Mesenchymal stem cell (in vitro differentiated cells and primary cell): ENCODE measurements at regions not wholly inside any gene's neighbourhood (a gene's known extent, or its start where the extent isn't known, plus 50 kb on each side); places are given as distances from the start of the nearest gene placed in this dataset. TPM values are rescaled to one million over a fixed set of nuclear protein-coding genes. Genes with fewer than 3 reads are reported as not detected.

Experiments
- DNase-seq: peaks from one replicate; pipeline ENCODE4 v3.0.0-alpha.2; 2013
- H2AFZ ChIP-seq: one replicate; pipeline ENCODE4 v1.6.1; 2013; ENCODE audit warnings: low read depth, mild to moderate bottlenecking, control low read depth, inconsistent platforms, low read length, moderate library complexity
- H2AK5ac ChIP-seq: 2 replicates; pipeline ENCODE4 v1.6.1; 2013; ENCODE audit warnings: low read length, moderate library complexity, mild to moderate bottlenecking, inconsistent platforms; ENCODE audit not compliant: severe bottlenecking
- H2BK120ac ChIP-seq: one replicate; pipeline ENCODE4 v1.6.1; 2013; ENCODE audit warnings: low read depth, mild to moderate bottlenecking, inconsistent platforms, low read length, moderate library complexity
- H2BK12ac ChIP-seq, 2 experiments: one replicate each; pipeline ENCODE4 v1.6.1; 2013; ENCODE audit warnings: inconsistent platforms in 2 of 2, low read length in 2 of 2, mild to moderate bottlenecking in 2 of 2, moderate library complexity in 2 of 2, control low read depth in 1 of 2
- H2BK15ac ChIP-seq: one replicate; pipeline ENCODE4 v1.6.1; 2013; ENCODE audit warnings: mild to moderate bottlenecking, low read depth, inconsistent platforms; ENCODE audit not compliant: poor library complexity, severe bottlenecking
- H2BK5ac ChIP-seq: 2 replicates; pipeline ENCODE4 v1.6.1; 2013; ENCODE audit warnings: low read depth, mild to moderate bottlenecking, low read length, control low read depth, inconsistent platforms; ENCODE audit not compliant: poor library complexity, severe bottlenecking
- H3K14ac ChIP-seq, 2 experiments: one replicate each; pipeline ENCODE4 v1.6.1; 2013; ENCODE audit warnings: inconsistent platforms in 2 of 2, low read length in 2 of 2, control low read depth in 1 of 2, mild to moderate bottlenecking in 1 of 2, moderate library complexity in 1 of 2
- H3K18ac ChIP-seq, 2 experiments: one replicate each; pipeline ENCODE4 v1.6.1; 2013; ENCODE audit warnings: inconsistent platforms in 2 of 2, low read length in 2 of 2, control low read depth in 1 of 2, low read depth in 1 of 2, mild to moderate bottlenecking in 1 of 2
- H3K23ac ChIP-seq, 2 experiments: one replicate each; pipeline ENCODE4 v1.6.1; 2013; ENCODE audit warnings: inconsistent platforms in 2 of 2, low read length in 2 of 2, mild to moderate bottlenecking in 2 of 2, moderate library complexity in 2 of 2, control low read depth in 1 of 2
- H3K27ac ChIP-seq: 2 replicates; pipeline ENCODE4 v1.5.1; 2013; ENCODE audit warnings: mild to moderate bottlenecking, moderate library complexity, low read length, control low read depth, inconsistent platforms; ENCODE audit not compliant: poor library complexity, severe bottlenecking
- H3K27me3 ChIP-seq, 2 experiments: 2 replicates each; pipeline versions ENCODE4 v1.6.1 to v1.7.0; 2013; ENCODE audit warnings: low read length in 2 of 2, mild to moderate bottlenecking in 2 of 2, moderate library complexity in 2 of 2, control low read depth in 1 of 2, inconsistent platforms in 1 of 2; ENCODE audit not compliant: control insufficient read depth in 1 of 2, insufficient read depth in 1 of 2
- H3K36me3 ChIP-seq, 2 experiments: 2 replicates each; pipeline versions ENCODE4 v1.6.1 to v1.7.0; 2013; ENCODE audit warnings: low read length in 2 of 2, control low read depth in 1 of 2, inconsistent platforms in 1 of 2, low read depth in 1 of 2, mild to moderate bottlenecking in 1 of 2; ENCODE audit not compliant: insufficient read depth in 2 of 2, control insufficient read depth in 1 of 2
- H3K4ac ChIP-seq, 2 experiments: one replicate each; pipeline ENCODE4 v1.6.1; 2013; ENCODE audit warnings: inconsistent platforms in 2 of 2, low read length in 2 of 2, mild to moderate bottlenecking in 2 of 2, moderate library complexity in 2 of 2, control low read depth in 1 of 2, low read depth in 1 of 2
- H3K4me1 ChIP-seq: 2 replicates; pipeline ENCODE4 v1.6.1; 2013; ENCODE audit warnings: low read depth, low read length, control low read depth; ENCODE audit not compliant: control insufficient read depth, insufficient read depth
- H3K4me2 ChIP-seq: 2 replicates; pipeline ENCODE4 v1.6.1; 2013; ENCODE audit warnings: low read length, mild to moderate bottlenecking, inconsistent platforms; ENCODE audit not compliant: poor library complexity, severe bottlenecking
- H3K4me3 ChIP-seq, 2 experiments: 2 replicates each; pipeline versions ENCODE4 v1.5.1 to v1.7.0; 2013; ENCODE audit warnings: low read length in 2 of 2, mild to moderate bottlenecking in 2 of 2, control low read depth in 1 of 2, low read depth in 1 of 2; ENCODE audit not compliant: insufficient read depth in 1 of 2
- H3K79me1 ChIP-seq: replicated peaks from 2 replicates; pipeline ENCODE4 v1.6.1; 2013; ENCODE audit warnings: mild to moderate bottlenecking, control low read depth, low read length, inconsistent platforms; ENCODE audit not compliant: poor library complexity, severe bottlenecking
- H3K9ac ChIP-seq: 2 replicates; pipeline ENCODE4 v1.7.0; 2013; ENCODE audit warnings: mild to moderate bottlenecking, low read length, moderate library complexity
- H3K9me3 ChIP-seq: 2 replicates; pipeline ENCODE4 v1.7.0; 2013; ENCODE audit warnings: mild to moderate bottlenecking, low read length; ENCODE audit not compliant: control insufficient read depth
- H4K8ac ChIP-seq: one replicate; pipeline ENCODE4 v1.6.1; 2013; ENCODE audit warnings: inconsistent platforms, mild to moderate bottlenecking, low read length, moderate library complexity
- H4K91ac ChIP-seq: one replicate; pipeline ENCODE4 v1.6.1; 2013; ENCODE audit warnings: mild to moderate bottlenecking, low read length, inconsistent platforms
- WGBS: methylation state at CpG from one replicate; pipeline ENCODE4 v1.1.7; 2013; ENCODE audit warnings: mixed read lengths; 5-methylcytosine and 5-hydroxymethylcytosine counted together
- small RNA-seq: library from polyadenylated mRNA; stranded (forward); fragments of <200 nt; extraction: miRNeasy Mini kit (QIAGEN cat#:217004); gene quantifications from one replicate; pipeline ENCODE3, GENCODE V24; 2013; ENCODE audit warnings: low read depth

DNA sequence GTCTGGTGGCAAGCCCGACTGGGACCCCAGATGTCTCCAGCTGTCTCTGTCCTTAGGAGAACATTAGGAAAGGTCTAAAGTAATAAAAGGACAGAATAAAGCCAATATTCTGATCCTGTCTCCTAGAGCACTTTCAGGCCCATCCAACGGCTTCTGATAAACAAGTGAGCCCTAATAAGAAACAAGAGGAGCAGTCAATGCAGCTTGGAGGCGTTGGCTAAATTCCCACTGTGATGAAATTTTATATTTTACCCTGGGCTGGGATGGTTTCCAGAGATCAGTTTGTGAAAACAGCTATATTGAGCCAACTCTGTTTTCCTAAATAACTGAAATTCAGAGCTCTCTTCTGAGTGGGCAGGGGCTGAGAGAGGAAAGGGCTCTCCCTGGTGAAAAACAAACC lies 55.5 kb upstream of the SRRM4 start:
- Histone ChIP-seq H3K79me1 (no peaks in the 10 kb centered on the region), H2BK120ac (no peak overlapping the region), H3K36me3 (no peaks in the 10 kb centered on the region), H2AFZ (no peak overlapping the region), H2BK5ac (no peak overlapping the region), H3K14ac (no peak overlapping the region), H4K91ac (no peak overlapping the region), H3K4me1 (no peaks in the 10 kb centered on the region), H4K8ac (no peak overlapping the region), H3K4me2 (no peak overlapping the region), H3K23ac (no peak overlapping the region), H2BK15ac (no peak overlapping the region), H3K27ac (no peak overlapping the region), H3K4me3 (no peak overlapping the region), H2AK5ac (no peak overlapping the region), H3K27me3 (no peaks in the 10 kb centered on the region), H3K18ac (no peak overlapping the region), H3K4ac (no peak overlapping the region), H2BK12ac (no peak overlapping the region), H3K9ac (no peak overlapping the region), H3K9me3 (no peaks in the 10 kb centered on the region)
- DNase-seq: no peak
- 54% methylated on average over 3 of the region's 3 CpGs for WGBS

Small RNA genes in the stretch of these regions (small RNA-seq; reads per million reads assigned to genes)
- not detected for gene RF00428
- gene RNA5SP374: not detected
